ENCODE measurements at regions not wholly inside any gene's neighbourhood (a gene's known extent, or its start where the extent isn't known, plus 50 kb on each side); places are given as distances from the start of the nearest gene placed in this dataset.

GRCh38 chr4:33722800-33723516 lies 2521.4 kb downstream of the ARAP2 start:
- Histone ChIP-seq H3K18ac (ENCODE audit: insufficient read length, low read depth, low read length) (no peak overlapping the region), H2AK5ac (ENCODE audit: insufficient read length, low read length) (no peak overlapping the region), H4K20me1 (ENCODE audit: control insufficient read depth, insufficient read depth, insufficient read length) (no peaks in the 10 kb centered on the region), H4K91ac (ENCODE audit: insufficient read length, low read depth, low read length) (no peak overlapping the region), H2BK12ac (ENCODE audit: insufficient read length, low read depth, low read length) (no peak overlapping the region), H3K23ac (ENCODE audit: insufficient read length, low read depth, low read length) (no peak overlapping the region), H4K8ac (replicated peaks; ENCODE audit: insufficient read length, low read depth, low read length) (no peak overlapping the region), H2BK5ac (ENCODE audit: insufficient read length, low read length) (no peak overlapping the region), H3K79me1 (ENCODE audit: insufficient read depth, low read depth, low read length, poor library complexity, severe bottlenecking) (no peaks in the 10 kb centered on the region), H2AFZ (ENCODE audit: low read length) (no peak overlapping the region), H3K4ac (ENCODE audit: low read depth, low read length) (no peak overlapping the region), H2BK15ac (ENCODE audit: low read depth, low read length) (no peak overlapping the region), H3K9ac (ENCODE audit: extremely low read depth, insufficient read length, low read length) (no peak overlapping the region), H3K4me2 (ENCODE audit: insufficient read depth, insufficient read length, low read length) (no peak overlapping the region), H3K27ac (ENCODE audit: insufficient read length, low read depth, low read length) (no peak overlapping the region), H3K4me1 (ENCODE audit: insufficient read depth, low read length) (no peaks in the 10 kb centered on the region), H3K14ac (ENCODE audit: insufficient read depth, low read length) (no peak overlapping the region), H3K56ac (ENCODE audit: insufficient read length, low read depth, low read length) (no peak overlapping the region), H4K5ac (ENCODE audit: insufficient read length, low read depth, low read length) (no peak overlapping the region), H3K23me2 (ENCODE audit: insufficient read length, low read depth, low read length, poor library complexity, severe bottlenecking) (no peaks in the 10 kb centered on the region), H2BK120ac (ENCODE audit: low read depth, low read length, poor library complexity, severe bottlenecking) (no peak overlapping the region), H3T11ph (ENCODE audit: low read length) (no peak overlapping the region), H2BK20ac (ENCODE audit: low read depth, low read length, poor library complexity, severe bottlenecking) (no peak overlapping the region), H3K9me3 (ENCODE audit: control insufficient read depth, low read depth, low read length) (no peaks in the 10 kb centered on the region), H3K79me2 (ENCODE audit: insufficient read depth, low read length) (no peaks in the 10 kb centered on the region), H3K27me3 (ENCODE audit: insufficient read depth, low read length) (no peaks in the 10 kb centered on the region)
- no peak overlapping the region for H3K4me3 Mint-ChIP-seq
- DNase-seq, result no peak
- no peaks in the 10 kb centered on the region for H3K27me3 Mint-ChIP-seq (ENCODE audit: low read depth)
- no CpG with 5 or more reads among the region's 7 CpGs for WGBS (ENCODE audit: extremely low coverage, insufficient read length, low lambda C conversion rate)
- H3K36me3 Mint-ChIP-seq (ENCODE audit: insufficient read depth in 1 of 3, low read depth in 3 of 3), result peaks cover 0 to 4% (median 0%) of the 10 kb centered on the region in 3 experiments; a peak in 1 of 7 replicates
- H3K27ac Mint-ChIP-seq, result no peak overlapping the region; a peak in 1 of 7 replicates
- TF ChIP-seq CTCF (conservative IDR thresholded peaks at IDR 0.05), result no peak
- no peaks in the 10 kb centered on the region for H3K4me1 Mint-ChIP-seq
- H3K9me3 Mint-ChIP-seq, result no peaks in the 10 kb centered on the region

Measured in H9 (cell line).